HG02870 (cell line): ENCODE measurements at regions not wholly inside any gene's neighbourhood (a gene's known extent, or its start where the extent isn't known, plus 50 kb on each side); places are given as distances from the start of the nearest gene placed in this dataset.
A peak's percentile ranks its signal among the peaks of the same experiment; 100 is the strongest.
"Not testable (repeated sequence)": the region's sequence is repeated elsewhere in the genome, so short reads cannot be mapped to it uniquely, and the experiment has no call there.

ENCODE experiments used
- ATAC-seq: cut with Tn5 transposase; IDR thresholded peaks from one replicate; pipeline ENCODE4 v1.9.1; 2021; ENCODE audit warnings: mild to moderate bottlenecking, moderate library complexity; ENCODE audit not compliant: unreplicated experiment

- ATAC-seq: peak; percentile 89
These were observed 130.1 kb upstream of the ASCC3 start for GRCh38 chr6:101011186-101011585.

GRCh38 chr6:101013612-101014195, 132.6 kb upstream of the ASCC3 start:
- ATAC-seq: no peak

- ATAC-seq: no peak
These were observed 134.4 kb upstream of the ASCC3 start for GRCh38 chr6:101015541-101015940.

GRCh38 chr6:101016163-101016562, 135.0 kb upstream of the ASCC3 start:
- ATAC-seq: no peak

GRCh38 chr6:101018157-101018556, 137.0 kb upstream of the ASCC3 start:
- ATAC-seq: no peak

- ATAC-seq: no peak
These were observed 140.4 kb upstream of the ASCC3 start for GRCh38 chr6:101021504-101021903.

GRCh38 chr6:101042966-101043365, 161.8 kb upstream of the ASCC3 start:
- no peak for ATAC-seq

GRCh38 chr6:101058296-101058695, 177.2 kb upstream of the ASCC3 start:
- no peak for ATAC-seq

- no peak for ATAC-seq
These were observed 185.4 kb upstream of the ASCC3 start for GRCh38 chr6:101066481-101066880.

- ATAC-seq: no peak
These were observed 188.2 kb upstream of the ASCC3 start for GRCh38 chr6:101069191-101069795.

GRCh38 chr6:101070044-101070608, 189.0 kb upstream of the ASCC3 start:
- ATAC-seq: no peak

- no peak for ATAC-seq
These were observed 196.2 kb upstream of the ASCC3 start for GRCh38 chr6:101077344-101077743.

GRCh38 chr6:101079696-101080270, 198.7 kb upstream of the ASCC3 start:
- ATAC-seq: no peak

- ATAC-seq: no peak
These were observed 199.5 kb upstream of the ASCC3 start for GRCh38 chr6:101080597-101080996.

GRCh38 chr6:101083533-101084175, 202.5 kb upstream of the ASCC3 start:
- no peak for ATAC-seq

- no peak for ATAC-seq
These were observed 204.2 kb upstream of the ASCC3 start for GRCh38 chr6:101085327-101085726.

- ATAC-seq: no peak
These were observed 205.3 kb upstream of the ASCC3 start for GRCh38 chr6:101086473-101086872.

GRCh38 chr6:101088594-101088993, 207.5 kb upstream of the ASCC3 start:
- no peak for ATAC-seq

GRCh38 chr6:101089640-101090039, 208.5 kb upstream of the ASCC3 start:
- no peak for ATAC-seq

GRCh38 chr6:101090281-101090680, 209.2 kb upstream of the ASCC3 start:
- ATAC-seq: no peak

GRCh38 chr6:101098605-101099004, 217.5 kb upstream of the ASCC3 start:
- not testable (repeated sequence) for ATAC-seq

GRCh38 chr6:101102702-101103101, 221.6 kb upstream of the ASCC3 start:
- no peak for ATAC-seq
